A549 (cell line): ENCODE measurements at regions not wholly inside any gene's neighbourhood (a gene's known extent, or its start where the extent isn't known, plus 50 kb on each side); places are given as distances from the start of the nearest gene placed in this dataset.

Experiments used
- ATAC-seq, 2 experiments: fragments of 200-7000 bp in 1 of 2; fragments of >200 bp in 1 of 2; cut with Nextera tagmentation in 1 of 2; cut with Tn5 transposase in 1 of 2; 3 replicates each; pipeline versions ENCODE4 v1.8.0 to v1.9.1; 2018 to 2020; ENCODE audit warnings: mild to moderate bottlenecking in 1 of 2, moderate library complexity in 1 of 2
- CTCF ChIA-PET: fragments of 300-600 bp; sonication (Branson Sonifier 250); formaldehyde crosslinking; extraction: SDS; loops from one replicate; lab custom pipeline; 2021; ENCODE audit warnings: antibody characterized with exemption, inconsistent platforms; lab: Yijun Ruan, JAX
- POLR2A ChIA-PET: fragments of 350-600 bp; formaldehyde crosslinking; extraction: SDS; loops from one replicate; lab custom pipeline; 2021; ENCODE audit warnings: antibody characterized with exemption, inconsistent platforms; lab: Yijun Ruan, JAX
- DNase-seq, 2 experiments: peaks; one replicate each; pipeline versions ENCODE4 v3.0.0 to v3.0.0-alpha.2; 2011 to 2016; ENCODE audit warnings: low read depth in 1 of 2, low spot score in 1 of 2
- FAIRE-seq: peaks from 2 replicates; lab custom pipeline; 2011; peaks lifted over from hg19 to GRCh38; lab: Jason Lieb, UNC
- H3K27ac ChIP-seq, 2 experiments: fragments of >200 bp; sonication (Bioruptor Twin); formaldehyde crosslinking; 3 replicates each; pipeline ENCODE4 v1.5.1; 2016 to 2017
- H3K4me1 ChIP-seq: fragments of >200 bp; sonication (Bioruptor Twin); formaldehyde crosslinking; 3 replicates; pipeline ENCODE4 v1.6.1; 2016
- H3K4me2 ChIP-seq: fragments of >200 bp; sonication (Bioruptor Twin); formaldehyde crosslinking; 3 replicates; pipeline ENCODE4 v1.6.1; 2016
- H3K4me3 ChIP-seq: fragments of >200 bp; sonication (Bioruptor Twin); formaldehyde crosslinking; 3 replicates; pipeline ENCODE4 v1.5.1; 2016
- H3K9me3 ChIP-seq: fragments of >200 bp; sonication (Bioruptor Twin); formaldehyde crosslinking; 3 replicates; pipeline ENCODE4 v1.6.1; 2016
- BCL3 ChIP-seq: fragments of >200 bp; sonication (Bioruptor Twin); formaldehyde crosslinking; IDR thresholded peaks from 3 replicates; pipeline ENCODE4 v1.6.1; 2016
- BHLHE40 ChIP-seq: IDR thresholded peaks from 2 replicates; pipeline ENCODE4 v1.6.1; 2012; ENCODE audit warnings: low read depth, low read length, inconsistent platforms
- CHD4 ChIP-seq: fragments of 200-600 bp; sonication (generic); IDR thresholded peaks from 2 replicates; pipeline ENCODE4 v1.6.1; 2016; ENCODE audit warnings: antibody characterized with exemption, mild to moderate bottlenecking, borderline replicate concordance
- EHMT2 ChIP-seq: fragments of 200-600 bp; sonication (generic); IDR thresholded peaks from 2 replicates; pipeline ENCODE4 v1.6.1; 2016; ENCODE audit warnings: antibody characterized with exemption, low read depth, mild to moderate bottlenecking, moderate library complexity
- ESRRA ChIP-seq: fragments of 150-350 bp; IDR thresholded peaks from 2 replicates; pipeline ENCODE4 v1.6.1; 2014; ENCODE audit warnings: mild to moderate bottlenecking, low read length, borderline replicate concordance
- GATA3 ChIP-seq: IDR thresholded peaks from 2 replicates; pipeline ENCODE4 v1.6.1; 2012; ENCODE audit warnings: borderline replicate concordance
- HOXA7 ChIP-seq: fragments of 250-450 bp; sonication (Bioruptor Pico); IDR thresholded peaks from 2 replicates; pipeline ENCODE4 v1.5.0; 2020; ENCODE audit warnings: mild to moderate bottlenecking, moderate library complexity
- HOXB13 ChIP-seq: fragments of 250-450 bp; sonication (Bioruptor Pico); IDR thresholded peaks from 2 replicates; pipeline ENCODE4 v1.5.0; 2020; ENCODE audit warnings: low read depth, mild to moderate bottlenecking, moderate library complexity
- KDM5A ChIP-seq: fragments of 200-600 bp; sonication (generic); IDR thresholded peaks from 2 replicates; pipeline ENCODE4 v1.6.1; 2016; ENCODE audit warnings: antibody characterized with exemption, mild to moderate bottlenecking
- MAFK ChIP-seq: fragments of 450-650 bp; IDR thresholded peaks from 2 replicates; pipeline ENCODE4 v1.6.1; 2014; ENCODE audit not compliant: partially characterized antibody
- MAZ ChIP-seq: fragments of 150-350 bp; IDR thresholded peaks from 2 replicates; pipeline ENCODE4 v1.6.1; 2014; ENCODE audit warnings: antibody characterized with exemption, low read depth, low read length, borderline replicate concordance
- MYC ChIP-seq: IDR thresholded peaks from 2 replicates; pipeline ENCODE4 v1.6.1; 2012; ENCODE audit warnings: mild to moderate bottlenecking, inconsistent platforms, low read length, improper control_type of control experiment, borderline replicate concordance
- NPAS2 ChIP-seq: fragments of 250-450 bp; sonication (Bioruptor Pico); IDR thresholded peaks from 2 replicates; pipeline ENCODE4 v1.8.0; 2022; ENCODE audit warnings: mild to moderate bottlenecking, moderate library complexity, borderline replicate concordance
- PHF8 ChIP-seq: fragments of 200-600 bp; sonication (generic); IDR thresholded peaks from 2 replicates; pipeline ENCODE4 v1.6.1; 2016; ENCODE audit warnings: low read depth, mild to moderate bottlenecking, antibody characterized with exemption, moderate library complexity, borderline replicate concordance
- POLR2A ChIP-seq: IDR thresholded peaks from 2 replicates; pipeline ENCODE4 v1.6.1; 2012; ENCODE audit warnings: mild to moderate bottlenecking, low read length
- RARB ChIP-seq: fragments of 250-450 bp; sonication (Bioruptor Pico); IDR thresholded peaks from 2 replicates; pipeline ENCODE4 v1.8.0; 2021; ENCODE audit warnings: mild to moderate bottlenecking, moderate library complexity
- REST ChIP-seq: fragments of 200-600 bp; sonication (generic); IDR thresholded peaks from 2 replicates; pipeline ENCODE4 v1.6.1; 2016; ENCODE audit warnings: antibody characterized with exemption, mild to moderate bottlenecking, moderate library complexity
- RNF2 ChIP-seq: fragments of 200-600 bp; sonication (generic); IDR thresholded peaks from 2 replicates; pipeline ENCODE4 v1.6.1; 2016; ENCODE audit warnings: low read depth, mild to moderate bottlenecking, antibody characterized with exemption, moderate library complexity, borderline replicate concordance
- SMC3 ChIP-seq: fragments of >200 bp; sonication (Bioruptor Twin); formaldehyde crosslinking; IDR thresholded peaks from 3 replicates; pipeline ENCODE4 v1.6.1; 2018; ENCODE audit warnings: inconsistent platforms
- TFCP2L1 ChIP-seq: fragments of 250-450 bp; sonication (Bioruptor Pico); IDR thresholded peaks from 2 replicates; pipeline ENCODE4 v1.5.0; 2021; ENCODE audit warnings: mild to moderate bottlenecking
- TP53 ChIP-seq: fragments of 250-450 bp; sonication (Bioruptor Pico); IDR thresholded peaks from 2 replicates; pipeline ENCODE4 v1.5.0; 2021; ENCODE audit warnings: mild to moderate bottlenecking, moderate library complexity
- USF2 ChIP-seq: fragments of 450-650 bp; IDR thresholded peaks from 2 replicates; pipeline ENCODE4 v1.6.1; 2014; ENCODE audit warnings: antibody characterized with exemption
- ZC3H11A ChIP-seq: fragments of 450-650 bp; IDR thresholded peaks from 2 replicates; pipeline ENCODE4 v1.6.1; 2014; ENCODE audit warnings: antibody characterized with exemption, mild to moderate bottlenecking
- ZFP36 ChIP-seq: fragments of 450-650 bp; IDR thresholded peaks from 2 replicates; pipeline ENCODE4 v1.6.1; 2014; ENCODE audit warnings: borderline replicate concordance; ENCODE audit not compliant: partially characterized antibody
- ZSCAN20 ChIP-seq: fragments of 250-450 bp; sonication (Bioruptor Pico); IDR thresholded peaks from 2 replicates; pipeline ENCODE4 v1.8.0; 2022; ENCODE audit warnings: mild to moderate bottlenecking, moderate library complexity
- WGBS: methylation state at CpG from one replicate; pipeline ENCODE4 v1.1.6; 2017; ENCODE audit errors: missing lambda C conversion rate; 5-methylcytosine and 5-hydroxymethylcytosine counted together

GRCh38 chr6:71527886-71528285 lies 239.3 kb downstream of the OGFRL1 start:
- no peaks in the 10 kb centered on the region for H3K4me1 ChIP-seq
- ATAC-seq, result no peak
- no peak for DNase-seq
- no peak overlapping the region for H3K27ac ChIP-seq
- TF ChIP-seq PHF8, result no peak
- TF ChIP-seq REST, result no peak
- no peak for TF ChIP-seq MAZ
- TF ChIP-seq SMC3, result no peak
- TF ChIP-seq RNF2, result no peak
- TF ChIP-seq ZC3H11A, result no peak
- TF ChIP-seq HOXB13 (CRISPR knock-in tag), result no peak
- no peak for TF ChIP-seq TP53 (CRISPR knock-in tag)
- TF ChIP-seq MAFK, result no peak
- TF ChIP-seq, all 56 proteins: peak for 0
- FAIRE-seq, result no peak
- ChIA-PET POLR2A (no interaction called here), CTCF (interaction anchor here (2.5 to 3.0 kb wide), 2 partner anchors 10 to 18 kb away, joined by 8 to 9 read pairs; no protein-coding TSS in a partner anchor)
- Histone ChIP-seq H3K4me2 (no peak overlapping the region), H3K4me3 (no peak overlapping the region), H3K9me3 (no peaks in the 10 kb centered on the region)
- WGBS, result 91% methylated on average over 1 of the region's 1 CpG

GRCh38 chr6:71529026-71529425 lies 240.4 kb downstream of the OGFRL1 start:
- WGBS, result 55% methylated on average over 2 of the region's 2 CpGs
- DNase-seq, result no peak

More at GRCh38 chr6:71529026-71529425, 240.4 kb downstream of the OGFRL1 start:
- CTCF ChIA-PET, result no interaction called here
- TF ChIP-seq EHMT2 (no peak), RNF2 (no peak), RARB (CRISPR knock-in tag) (no peak), MYC (no peak), ZSCAN20 (no peak), HOXA7 (CRISPR knock-in tag) (no peak), KDM5A (no peak), POLR2A (no peak), GATA3 (no peak), CHD4 (no peak), SMC3 (no peak), ESRRA (no peak), TFCP2L1 (no peak), BCL3 (no peak), ZFP36 (no peak), BHLHE40 (no peak), NPAS2 (CRISPR knock-in tag) (no peak), USF2 (no peak)
- no peak for ATAC-seq
- H3K27ac ChIP-seq, result no peak overlapping the region
- H3K4me2 ChIP-seq, result no peak overlapping the region
- no peak for FAIRE-seq
- H3K4me3 ChIP-seq, result no peak overlapping the region
- no peaks in the 10 kb centered on the region for H3K9me3 ChIP-seq
- POLR2A ChIA-PET, result no interaction called here
- no peaks in the 10 kb centered on the region for H3K4me1 ChIP-seq
